Upper lobe of left lung (tissue), 6 donors: ENCODE measurements at regions not wholly inside any gene's neighbourhood (a gene's known extent, or its start where the extent isn't known, plus 50 kb on each side); places are given as distances from the start of the nearest gene placed in this dataset.
A peak's percentile ranks its signal among the peaks of the same experiment; 100 is the strongest.

Experiments
- ATAC-seq, 2 donors: fragments of 200-7000 bp; cut with Tn5 transposase; one replicate each; pipeline ENCODE4 v1.9.1; 2022; ENCODE audit warnings: mild to moderate bottlenecking in 2 of 2, moderate library complexity in 2 of 2; ENCODE audit not compliant: low FRiP score in 2 of 2
- DNase-seq, 2 donors: peaks; one replicate each; pipeline ENCODE4 v3.0.0-alpha.2; 2019 to 2020
- H3K27ac ChIP-seq, 4 donors: fragments of 200-600 bp; sonication (generic); one replicate each; pipeline ENCODE4 v1.5.1; 2016 to 2019
- H3K27me3 ChIP-seq, 4 donors: fragments of 200-600 bp; sonication (generic); one replicate each; pipeline ENCODE4 v1.5.1; 2017 to 2019
- H3K36me3 ChIP-seq, 4 donors: fragments of 200-600 bp; sonication (generic); one replicate each; pipeline ENCODE4 v1.5.1; 2016 to 2019
- H3K4me1 ChIP-seq, 4 donors: fragments of 200-600 bp; sonication (generic); one replicate each; pipeline ENCODE4 v1.5.1; 2018 to 2019
- H3K4me3 ChIP-seq, 4 donors: fragments of 200-600 bp; sonication (generic); one replicate each; pipeline ENCODE4 v1.5.1; 2017 to 2019; ENCODE audit warnings: mild to moderate bottlenecking in 2 of 4, moderate library complexity in 1 of 4
- H3K9me3 ChIP-seq, 4 donors: fragments of 200-600 bp; sonication (generic); one replicate each; pipeline ENCODE4 v1.5.1; 2018 to 2019
- EP300 ChIP-seq, 4 donors: sonication (generic); formaldehyde crosslinking; IDR thresholded peaks; one replicate each; pipeline ENCODE4 v1.5.1; 2017; ENCODE audit warnings: antibody characterized with exemption in 4 of 4, control low read depth in 2 of 4
- POLR2A ChIP-seq, 4 donors: fragments of 450-650 bp; IDR thresholded peaks; one replicate each; pipeline ENCODE4 v1.5.1; 2016 to 2017; ENCODE audit warnings: antibody characterized with exemption in 4 of 4, mild to moderate bottlenecking in 2 of 4
- POLR2AphosphoS5 ChIP-seq, 2 donors: sonication (generic); formaldehyde crosslinking; IDR thresholded peaks; one replicate each; pipeline ENCODE4 v1.5.1; 2017; ENCODE audit warnings: antibody characterized with exemption in 2 of 2
- WGBS, 2 donors: methylation state at CpG; one replicate each; pipeline ENCODE4 v1.1.5; 2017 to 2018; 5-methylcytosine and 5-hydroxymethylcytosine counted together
- small RNA-seq, 4 donors: library from RNA; depleted of rRNA; stranded (forward); fragments of <200 nt; gene quantifications; one replicate each; pipeline ENCODE3, GENCODE V24; 2016
- TF ChIP-seq, protein P1 (sequence below), 6 experiments: fragments of 450-650 bp in 4 of 6; fragments of 200-600 bp in 2 of 6; sonication (generic) in 2 of 6; IDR thresholded peaks; one replicate each; pipeline ENCODE4 v1.5.1; 2016 to 2019; ENCODE audit warnings: antibody characterized with exemption in 6 of 6
- donor health status: DM: no; HTN: no; CAD: no; lungs with moderate emphysema.
- donor health status: DM: no; HTN: yes; CAD: no; lungs with severe emphysema.

DNA sequence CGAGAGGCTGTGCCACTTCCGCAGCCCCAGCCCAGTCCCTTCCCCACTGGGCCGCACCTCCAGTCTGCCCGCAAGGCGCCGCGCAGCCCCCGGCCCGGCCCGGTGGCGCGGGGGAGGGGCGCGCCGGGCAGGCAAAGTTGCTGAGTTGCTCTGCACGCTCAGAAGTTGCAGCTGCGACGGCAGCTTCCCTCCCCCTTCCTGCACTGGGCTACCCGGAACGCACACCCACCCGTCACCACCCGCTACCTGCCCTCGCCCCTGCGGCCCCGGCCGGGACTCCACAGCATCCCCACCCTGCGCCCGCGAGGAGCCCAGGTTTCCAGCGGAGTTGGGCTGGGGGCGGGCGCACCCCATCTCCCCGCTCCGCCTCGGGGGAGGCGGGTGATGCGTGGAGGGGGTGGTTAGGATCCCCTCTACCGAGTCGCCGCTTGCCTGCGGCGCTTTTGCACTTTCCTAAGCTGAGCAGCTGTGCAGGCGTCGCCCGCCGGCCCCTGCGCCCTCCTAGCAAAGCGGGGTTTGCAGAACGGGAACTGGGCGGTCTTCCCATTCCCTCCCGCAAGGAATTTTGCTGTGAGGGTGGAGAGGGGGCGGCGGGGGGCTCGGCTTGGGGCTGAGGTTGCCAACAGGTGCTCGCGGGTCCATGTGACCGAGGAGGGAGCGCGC lies 55.9 kb upstream of the RREB1 start:
- no peaks in the 10 kb centered on the region for H3K27me3 ChIP-seq
- TF ChIP-seq, protein P1, sequence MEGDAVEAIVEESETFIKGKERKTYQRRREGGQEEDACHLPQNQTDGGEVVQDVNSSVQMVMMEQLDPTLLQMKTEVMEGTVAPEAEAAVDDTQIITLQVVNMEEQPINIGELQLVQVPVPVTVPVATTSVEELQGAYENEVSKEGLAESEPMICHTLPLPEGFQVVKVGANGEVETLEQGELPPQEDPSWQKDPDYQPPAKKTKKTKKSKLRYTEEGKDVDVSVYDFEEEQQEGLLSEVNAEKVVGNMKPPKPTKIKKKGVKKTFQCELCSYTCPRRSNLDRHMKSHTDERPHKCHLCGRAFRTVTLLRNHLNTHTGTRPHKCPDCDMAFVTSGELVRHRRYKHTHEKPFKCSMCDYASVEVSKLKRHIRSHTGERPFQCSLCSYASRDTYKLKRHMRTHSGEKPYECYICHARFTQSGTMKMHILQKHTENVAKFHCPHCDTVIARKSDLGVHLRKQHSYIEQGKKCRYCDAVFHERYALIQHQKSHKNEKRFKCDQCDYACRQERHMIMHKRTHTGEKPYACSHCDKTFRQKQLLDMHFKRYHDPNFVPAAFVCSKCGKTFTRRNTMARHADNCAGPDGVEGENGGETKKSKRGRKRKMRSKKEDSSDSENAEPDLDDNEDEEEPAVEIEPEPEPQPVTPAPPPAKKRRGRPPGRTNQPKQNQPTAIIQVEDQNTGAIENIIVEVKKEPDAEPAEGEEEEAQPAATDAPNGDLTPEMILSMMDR (IDR thresholded peaks at IDR 0.05), result peak in 1 of 6 experiments; percentile 24
- TF ChIP-seq POLR2AphosphoS5 (IDR thresholded peaks at IDR 0.05) (no peak), POLR2A (IDR thresholded peaks at IDR 0.05) (peak in 2 of 4 donors; percentile 22 to 67)
- no peaks in the 10 kb centered on the region for H3K9me3 ChIP-seq
- 0% methylated on average over 20 to 30 of the region's 59 CpGs for WGBS, 2 donors
- peaks cover 4 to 23% (median 14%) of the 10 kb centered on the region in 4 donors for H3K4me1 ChIP-seq
- H3K4me3 ChIP-seq, result peak overlapping the region; percentile 27 to 78 (median 63)
- peak; percentile 76 to 85 for ATAC-seq
- peak overlapping the region; percentile 87 to 92 (median 91) for H3K27ac ChIP-seq
- H3K36me3 ChIP-seq, result no peaks in the 10 kb centered on the region
- peak; percentile 70 to 92 for DNase-seq

DNA sequence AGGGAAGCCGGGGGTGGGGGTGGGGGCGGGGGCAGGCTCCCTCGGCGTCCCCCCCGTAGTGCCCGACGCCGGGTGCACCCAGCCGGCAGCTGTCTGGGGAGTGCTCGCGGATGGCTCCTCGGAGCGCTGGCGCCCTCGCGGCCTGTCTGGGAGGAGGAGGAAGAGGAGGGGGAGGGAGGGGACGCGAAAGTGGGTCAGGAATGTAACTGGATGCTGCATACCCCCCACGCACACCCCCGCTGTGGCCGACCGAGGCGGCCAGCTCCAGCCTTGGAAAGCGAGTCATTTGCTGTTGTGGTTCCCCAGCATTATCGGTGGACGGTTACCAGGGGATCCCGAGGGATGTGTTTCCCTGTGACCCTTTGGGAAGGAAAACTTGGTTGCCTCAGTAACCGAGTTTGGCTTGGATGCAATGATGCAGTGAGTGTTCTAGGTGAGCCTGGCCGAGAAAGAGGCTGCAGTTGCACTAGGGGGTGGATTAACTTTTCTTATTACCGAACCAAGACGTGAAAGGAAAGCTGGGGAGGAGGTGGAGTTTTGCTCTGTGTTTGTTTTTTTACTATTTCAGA lies 55.2 kb upstream of the RREB1 start:
- WGBS, 2 donors, result 7 to 11% methylated on average over 20 to 30 of the region's 31 CpGs
- peak; percentile 63 to 80 for ATAC-seq
- TF ChIP-seq POLR2AphosphoS5 (IDR thresholded peaks at IDR 0.05), result peak in 1 of 2 donors; percentile 13
- TF ChIP-seq EP300 (IDR thresholded peaks at IDR 0.05), result no peak
- H3K36me3 ChIP-seq, result no peaks in the 10 kb centered on the region
- H3K27me3 ChIP-seq, result no peaks in the 10 kb centered on the region
- H3K4me1 ChIP-seq, result peaks cover 4 to 23% (median 14%) of the 10 kb centered on the region in 4 donors
- peak overlapping the region; percentile 27 to 78 (median 63) for H3K4me3 ChIP-seq
- no peaks in the 10 kb centered on the region for H3K9me3 ChIP-seq
- DNase-seq, result peak; percentile 36 to 91
- H3K27ac ChIP-seq, result peak overlapping the region; percentile 87 to 92 (median 91)

DNA sequence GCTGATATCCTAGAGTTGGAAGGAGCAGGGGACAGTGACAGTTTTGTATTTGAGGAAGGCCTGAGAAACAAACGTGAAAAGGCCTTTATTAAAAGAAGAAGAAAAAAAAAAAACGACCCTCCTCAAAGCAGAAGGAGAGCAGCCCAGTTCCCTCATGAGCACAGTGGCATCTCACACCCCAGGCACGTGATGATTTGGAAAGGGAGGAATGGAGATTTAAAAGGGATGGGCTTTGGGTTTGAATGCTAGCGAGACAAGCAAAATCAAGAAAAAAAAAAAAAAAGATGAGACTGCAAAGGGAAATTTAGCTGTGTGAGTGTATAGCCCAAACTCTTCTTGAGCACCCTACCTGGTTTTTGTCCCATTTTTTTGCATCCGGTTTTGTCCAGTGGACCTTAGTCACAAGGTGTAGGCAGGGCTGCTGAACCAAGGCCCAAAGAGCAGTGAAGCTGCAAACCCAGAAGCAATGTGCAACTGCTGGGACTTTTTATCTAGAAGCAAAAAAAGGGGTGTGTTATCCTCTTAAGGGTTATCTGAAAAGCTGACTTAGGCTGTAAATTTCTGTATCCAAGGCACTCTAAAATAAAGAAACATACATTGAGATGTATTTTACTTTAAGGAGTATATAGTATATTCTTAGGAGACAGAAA lies 54.5 kb upstream of the RREB1 start:
- 54 to 58% methylated on average over 5 of the region's 5 CpGs for WGBS, 2 donors
- no peak for ATAC-seq
- Histone ChIP-seq H3K36me3 (no peaks in the 10 kb centered on the region), H3K27me3 (no peaks in the 10 kb centered on the region), H3K27ac (peak overlapping the region; percentile 87 to 92 (median 91)), H3K4me1 (peaks cover 5 to 28% (median 18%) of the 10 kb centered on the region in 4 donors), H3K9me3 (no peaks in the 10 kb centered on the region), H3K4me3 (peak overlapping the region in 2 of 4 donors; percentile 56 to 78)
- no peak for DNase-seq
- no peak for TF ChIP-seq EP300 (IDR thresholded peaks at IDR 0.05)
- TF ChIP-seq, protein P1 (IDR thresholded peaks at IDR 0.05), result no peak
- TF ChIP-seq POLR2A (IDR thresholded peaks at IDR 0.05), result no peak
- TF ChIP-seq POLR2AphosphoS5 (IDR thresholded peaks at IDR 0.05), result no peak

Small RNAs in the stretch of these regions (small RNA-seq; reads per million reads assigned to genes)
- 0 reads per million in 4 donors for gene RN7SL554P
